ENCODE measurements at regions not wholly inside any gene's neighbourhood (a gene's known extent, or its start where the extent isn't known, plus 50 kb on each side); places are given as distances from the start of the nearest gene placed in this dataset.

GRCh38 chr1:201740086-201740541 lies 88.8 kb upstream of the IPO9 start:
- Histone ChIP-seq H3K36me3 (ENCODE audit: control insufficient read depth in 1 of 2, insufficient read depth in 2 of 2, low read length in 2 of 2) (no peaks in the 10 kb centered on the region), H3K27me3 (ENCODE audit: control insufficient read depth in 1 of 2, insufficient read depth in 2 of 2, low read length in 2 of 2) (no peaks in the 10 kb centered on the region), H3K9me3 (ENCODE audit: control insufficient read depth in 1 of 2, low read length in 2 of 2) (no peaks in the 10 kb centered on the region), H3K4me1 (ENCODE audit: control insufficient read depth in 1 of 2, insufficient read depth in 2 of 2, low read length in 2 of 2) (peaks cover 22 to 24% of the 10 kb centered on the region in 2 donors), H3K4me3 (ENCODE audit: low read depth in 1 of 2, low read length in 2 of 2) (peak overlapping the region; percentile 80 to 83), H3K9ac (ENCODE audit: low read depth in 1 of 2, low read length in 2 of 2) (peak overlapping the region; percentile 63 to 71), H3K27ac (ENCODE audit: low read depth, low read length) (peak overlapping the region; percentile 37)

- Histone ChIP-seq H3K9ac (ENCODE audit: low read depth in 1 of 2, low read length in 2 of 2) (peak overlapping the region; percentile 63 to 71), H3K9me3 (ENCODE audit: control insufficient read depth in 1 of 2, low read length in 2 of 2) (no peaks in the 10 kb centered on the region), H3K4me1 (ENCODE audit: control insufficient read depth in 1 of 2, insufficient read depth in 2 of 2, low read length in 2 of 2) (peaks cover 22 to 24% of the 10 kb centered on the region in 2 donors), H3K4me3 (ENCODE audit: low read depth in 1 of 2, low read length in 2 of 2) (peak overlapping the region; percentile 80 to 83), H3K36me3 (ENCODE audit: control insufficient read depth in 1 of 2, insufficient read depth in 2 of 2, low read length in 2 of 2) (no peaks in the 10 kb centered on the region), H3K27me3 (ENCODE audit: control insufficient read depth in 1 of 2, insufficient read depth in 2 of 2, low read length in 2 of 2) (no peaks in the 10 kb centered on the region), H3K27ac (ENCODE audit: low read depth, low read length) (no peak overlapping the region)
Measured at GRCh38 chr1:201740670-201741111, 88.3 kb upstream of the IPO9 start.

- Histone ChIP-seq H3K9me3 (ENCODE audit: control insufficient read depth in 1 of 2, low read length in 2 of 2) (no peaks in the 10 kb centered on the region), H3K9ac (ENCODE audit: low read depth in 1 of 2, low read length in 2 of 2) (no peak overlapping the region), H3K4me3 (ENCODE audit: low read depth in 1 of 2, low read length in 2 of 2) (no peak overlapping the region), H3K4me1 (ENCODE audit: control insufficient read depth in 1 of 2, insufficient read depth in 2 of 2, low read length in 2 of 2) (peaks cover 17 to 22% of the 10 kb centered on the region in 2 donors), H3K27me3 (ENCODE audit: control insufficient read depth in 1 of 2, insufficient read depth in 2 of 2, low read length in 2 of 2) (no peaks in the 10 kb centered on the region), H3K36me3 (ENCODE audit: control insufficient read depth in 1 of 2, insufficient read depth in 2 of 2, low read length in 2 of 2) (no peaks in the 10 kb centered on the region), H3K27ac (ENCODE audit: low read depth, low read length) (no peak overlapping the region)
Measured at GRCh38 chr1:201741763-201742342, 87.1 kb upstream of the IPO9 start.

GRCh38 chr1:201742476-201742875 lies 86.5 kb upstream of the IPO9 start:
- Histone ChIP-seq H3K27ac (ENCODE audit: low read depth, low read length) (no peak overlapping the region), H3K9me3 (ENCODE audit: control insufficient read depth in 1 of 2, low read length in 2 of 2) (no peaks in the 10 kb centered on the region), H3K4me3 (ENCODE audit: low read depth in 1 of 2, low read length in 2 of 2) (no peak overlapping the region), H3K27me3 (ENCODE audit: control insufficient read depth in 1 of 2, insufficient read depth in 2 of 2, low read length in 2 of 2) (no peaks in the 10 kb centered on the region), H3K9ac (ENCODE audit: low read depth in 1 of 2, low read length in 2 of 2) (no peak overlapping the region), H3K36me3 (ENCODE audit: control insufficient read depth in 1 of 2, insufficient read depth in 2 of 2, low read length in 2 of 2) (no peaks in the 10 kb centered on the region), H3K4me1 (ENCODE audit: control insufficient read depth in 1 of 2, insufficient read depth in 2 of 2, low read length in 2 of 2) (peaks cover 11 to 22% of the 10 kb centered on the region in 2 donors)

DNA sequence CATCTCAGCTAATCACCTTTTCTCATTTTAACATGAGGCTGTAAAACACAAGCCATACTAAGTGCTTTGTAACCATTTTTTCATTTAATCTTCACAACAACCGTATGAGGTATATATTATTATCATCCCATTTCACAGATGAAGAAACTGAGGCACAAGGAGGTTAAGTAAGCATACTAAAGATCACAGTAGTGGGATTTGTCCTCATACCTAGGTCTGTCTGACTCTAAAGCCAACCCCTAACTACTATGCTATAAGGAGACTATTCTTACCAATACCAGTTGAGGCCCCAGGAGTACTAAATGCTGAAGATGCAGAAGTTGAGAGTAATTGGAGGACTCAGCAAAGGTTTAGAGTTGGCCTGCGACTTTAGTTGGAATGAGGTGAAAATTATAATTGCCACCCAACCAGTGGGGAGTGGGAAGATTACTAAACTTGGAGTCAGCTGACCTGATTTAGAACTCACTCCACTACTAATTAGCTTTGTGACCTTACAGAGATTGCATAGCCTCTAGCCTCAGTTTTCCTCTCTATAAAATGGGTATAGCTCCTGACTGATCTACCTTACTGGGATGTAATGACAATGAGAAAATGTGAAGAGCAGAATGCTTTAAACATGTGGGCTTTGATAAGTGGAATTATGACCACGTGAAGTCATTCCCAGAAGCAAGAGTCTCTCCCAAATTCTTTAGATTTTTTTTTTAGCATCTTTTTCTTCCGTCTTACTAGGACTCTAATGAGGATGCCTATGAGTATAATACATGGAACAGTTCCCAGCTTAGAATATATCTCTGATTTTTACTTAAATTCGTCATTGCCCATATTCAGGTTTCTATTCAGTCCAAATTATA lies 85.8 kb upstream of the IPO9 start:
- Histone ChIP-seq H3K4me1 (ENCODE audit: control insufficient read depth in 1 of 2, insufficient read depth in 2 of 2, low read length in 2 of 2) (peaks cover 10 to 22% of the 10 kb centered on the region in 2 donors), H3K27me3 (ENCODE audit: control insufficient read depth in 1 of 2, insufficient read depth in 2 of 2, low read length in 2 of 2) (no peaks in the 10 kb centered on the region), H3K36me3 (ENCODE audit: control insufficient read depth in 1 of 2, insufficient read depth in 2 of 2, low read length in 2 of 2) (no peaks in the 10 kb centered on the region), H3K4me3 (ENCODE audit: low read depth in 1 of 2, low read length in 2 of 2) (no peak overlapping the region), H3K9me3 (ENCODE audit: control insufficient read depth in 1 of 2, low read length in 2 of 2) (no peaks in the 10 kb centered on the region), H3K27ac (ENCODE audit: low read depth, low read length) (no peak overlapping the region), H3K9ac (ENCODE audit: low read depth in 1 of 2, low read length in 2 of 2) (no peak overlapping the region)

DNA sequence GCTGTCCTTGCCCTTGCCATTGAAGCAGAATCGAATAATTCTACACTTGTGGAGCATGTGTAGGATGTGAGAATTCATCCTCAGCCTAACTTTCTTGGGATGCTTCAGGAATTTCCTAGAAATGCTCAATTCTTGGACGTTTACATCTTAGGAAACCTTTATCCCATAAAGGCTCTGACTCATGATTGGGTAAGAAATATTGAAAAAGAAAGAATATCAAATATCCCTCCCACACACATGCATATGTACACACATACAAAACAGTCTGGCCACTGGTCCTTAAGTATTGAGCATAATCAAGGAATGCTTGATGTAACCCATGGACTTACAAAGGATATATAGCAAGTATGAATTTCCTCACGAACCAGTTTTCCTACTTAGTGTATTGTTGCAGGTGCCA lies 83.9 kb upstream of the IPO9 start:
- Histone ChIP-seq H3K9ac (ENCODE audit: low read depth in 1 of 2, low read length in 2 of 2) (no peak overlapping the region), H3K27me3 (ENCODE audit: control insufficient read depth in 1 of 2, insufficient read depth in 2 of 2, low read length in 2 of 2) (no peaks in the 10 kb centered on the region), H3K9me3 (ENCODE audit: control insufficient read depth in 1 of 2, low read length in 2 of 2) (no peaks in the 10 kb centered on the region), H3K36me3 (ENCODE audit: control insufficient read depth in 1 of 2, insufficient read depth in 2 of 2, low read length in 2 of 2) (no peaks in the 10 kb centered on the region), H3K4me3 (ENCODE audit: low read depth in 1 of 2, low read length in 2 of 2) (no peak overlapping the region), H3K27ac (ENCODE audit: low read depth, low read length) (no peak overlapping the region), H3K4me1 (ENCODE audit: control insufficient read depth in 1 of 2, insufficient read depth in 2 of 2, low read length in 2 of 2) (peaks cover 3 to 8% of the 10 kb centered on the region in 2 donors)

DNA sequence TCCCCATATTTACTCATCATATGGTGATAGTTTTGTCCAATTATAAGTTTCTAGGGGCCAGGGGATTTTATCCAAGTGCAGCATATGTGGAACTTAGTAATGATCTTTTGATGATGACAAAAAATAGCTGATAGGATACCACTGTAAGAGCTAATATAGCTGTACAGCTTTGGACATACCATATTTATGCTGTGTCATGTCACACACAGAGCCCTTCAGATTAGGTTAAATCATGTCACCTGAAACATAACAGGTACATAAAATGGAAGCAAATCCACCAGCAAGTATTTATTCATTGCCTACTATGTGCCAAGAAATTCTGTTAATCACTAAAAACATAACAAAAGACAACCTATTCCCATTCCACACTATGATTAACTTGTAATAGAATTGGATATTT lies 82.8 kb upstream of the IPO9 start:
- Histone ChIP-seq H3K9ac (ENCODE audit: low read depth in 1 of 2, low read length in 2 of 2) (no peak overlapping the region), H3K4me3 (ENCODE audit: low read depth in 1 of 2, low read length in 2 of 2) (no peak overlapping the region), H3K27ac (ENCODE audit: low read depth, low read length) (no peak overlapping the region), H3K4me1 (ENCODE audit: control insufficient read depth in 1 of 2, insufficient read depth in 2 of 2, low read length in 2 of 2) (peaks cover 3% of the 10 kb centered on the region in 2 donors), H3K27me3 (ENCODE audit: control insufficient read depth in 1 of 2, insufficient read depth in 2 of 2, low read length in 2 of 2) (no peaks in the 10 kb centered on the region), H3K9me3 (ENCODE audit: control insufficient read depth in 1 of 2, low read length in 2 of 2) (no peaks in the 10 kb centered on the region), H3K36me3 (ENCODE audit: control insufficient read depth in 1 of 2, insufficient read depth in 2 of 2, low read length in 2 of 2) (no peaks in the 10 kb centered on the region)

DNA sequence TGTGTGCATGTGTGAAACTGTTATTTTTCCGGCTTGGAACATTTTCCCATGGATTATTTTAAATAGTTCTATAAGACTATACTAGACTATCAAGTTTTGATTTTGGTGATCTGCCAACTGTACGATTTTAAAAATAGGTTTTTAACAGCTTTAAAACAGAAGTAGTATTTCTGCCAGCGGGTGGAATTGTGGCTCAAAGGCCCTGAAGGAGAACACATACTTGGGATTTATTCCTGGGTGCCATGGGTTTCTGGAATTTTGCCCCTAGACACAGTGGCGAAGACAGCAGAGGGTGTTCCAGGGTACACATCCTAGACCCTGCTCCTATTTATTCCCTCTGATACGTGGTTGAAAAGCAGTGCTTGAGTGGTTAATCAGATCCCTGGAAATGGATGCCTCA lies 81.7 kb upstream of the IPO9 start:
- H3K9ac ChIP-seq (ENCODE audit: low read depth in 1 of 2, low read length in 2 of 2), result no peak overlapping the region
- peaks cover 3 to 10% of the 10 kb centered on the region in 2 donors for H3K4me1 ChIP-seq (ENCODE audit: control insufficient read depth in 1 of 2, insufficient read depth in 2 of 2, low read length in 2 of 2)

GRCh38 chr1:201748335-201748734 lies 80.6 kb upstream of the IPO9 start:
- Histone ChIP-seq H3K27ac (ENCODE audit: low read depth, low read length) (no peak overlapping the region), H3K27me3 (ENCODE audit: control insufficient read depth in 1 of 2, insufficient read depth in 2 of 2, low read length in 2 of 2) (no peaks in the 10 kb centered on the region), H3K9me3 (ENCODE audit: control insufficient read depth in 1 of 2, low read length in 2 of 2) (no peaks in the 10 kb centered on the region), H3K36me3 (ENCODE audit: control insufficient read depth in 1 of 2, insufficient read depth in 2 of 2, low read length in 2 of 2) (no peaks in the 10 kb centered on the region), H3K9ac (ENCODE audit: low read depth in 1 of 2, low read length in 2 of 2) (no peak overlapping the region), H3K4me1 (ENCODE audit: control insufficient read depth in 1 of 2, insufficient read depth in 2 of 2, low read length in 2 of 2) (peaks cover 3 to 10% of the 10 kb centered on the region in 2 donors), H3K4me3 (ENCODE audit: low read depth in 1 of 2, low read length in 2 of 2) (no peak overlapping the region)

More for the DNA sequence above, 81.7 kb upstream of the IPO9 start:
- H3K36me3 ChIP-seq (ENCODE audit: control insufficient read depth in 1 of 2, insufficient read depth in 2 of 2, low read length in 2 of 2), result no peaks in the 10 kb centered on the region
- no peak overlapping the region for H3K4me3 ChIP-seq (ENCODE audit: low read depth in 1 of 2, low read length in 2 of 2)
- H3K27me3 ChIP-seq (ENCODE audit: control insufficient read depth in 1 of 2, insufficient read depth in 2 of 2, low read length in 2 of 2), result no peaks in the 10 kb centered on the region
- H3K27ac ChIP-seq (ENCODE audit: low read depth, low read length), result no peak overlapping the region
- no peaks in the 10 kb centered on the region for H3K9me3 ChIP-seq (ENCODE audit: control insufficient read depth in 1 of 2, low read length in 2 of 2)

GRCh38 chr1:201749059-201749690 lies 79.8 kb upstream of the IPO9 start:
- Histone ChIP-seq H3K9me3 (ENCODE audit: control insufficient read depth in 1 of 2, low read length in 2 of 2) (no peaks in the 10 kb centered on the region), H3K36me3 (ENCODE audit: control insufficient read depth in 1 of 2, insufficient read depth in 2 of 2, low read length in 2 of 2) (no peaks in the 10 kb centered on the region), H3K4me3 (ENCODE audit: low read depth in 1 of 2, low read length in 2 of 2) (no peak overlapping the region), H3K27ac (ENCODE audit: low read depth, low read length) (no peak overlapping the region), H3K9ac (ENCODE audit: low read depth in 1 of 2, low read length in 2 of 2) (no peak overlapping the region), H3K27me3 (ENCODE audit: control insufficient read depth in 1 of 2, insufficient read depth in 2 of 2, low read length in 2 of 2) (no peaks in the 10 kb centered on the region), H3K4me1 (ENCODE audit: control insufficient read depth in 1 of 2, insufficient read depth in 2 of 2, low read length in 2 of 2) (peaks cover 3 to 10% of the 10 kb centered on the region in 2 donors)
